AG10803 (cell line): ENCODE measurements at regions not wholly inside any gene's neighbourhood (a gene's known extent, or its start where the extent isn't known, plus 50 kb on each side); places are given as distances from the start of the nearest gene placed in this dataset.
"Not testable (repeated sequence)": the region's sequence is repeated elsewhere in the genome, so short reads cannot be mapped to it uniquely, and the experiment has no call there.

ENCODE experiments used
- DNase-seq: peaks from one replicate; pipeline ENCODE4 v3.0.0; 2010; ENCODE audit warnings: low read depth
- H3K4me3 ChIP-seq: 2 replicates; pipeline ENCODE4 v1.5.1; 2011; ENCODE audit warnings: mild to moderate bottlenecking, low read length, control low read depth
- TF ChIP-seq, protein P1 (sequence below): conservative IDR thresholded peaks from 2 replicates; pipeline ENCODE4 v1.5.1; 2011; ENCODE audit warnings: mild to moderate bottlenecking, low read length, control low read depth, inconsistent platforms

DNA sequence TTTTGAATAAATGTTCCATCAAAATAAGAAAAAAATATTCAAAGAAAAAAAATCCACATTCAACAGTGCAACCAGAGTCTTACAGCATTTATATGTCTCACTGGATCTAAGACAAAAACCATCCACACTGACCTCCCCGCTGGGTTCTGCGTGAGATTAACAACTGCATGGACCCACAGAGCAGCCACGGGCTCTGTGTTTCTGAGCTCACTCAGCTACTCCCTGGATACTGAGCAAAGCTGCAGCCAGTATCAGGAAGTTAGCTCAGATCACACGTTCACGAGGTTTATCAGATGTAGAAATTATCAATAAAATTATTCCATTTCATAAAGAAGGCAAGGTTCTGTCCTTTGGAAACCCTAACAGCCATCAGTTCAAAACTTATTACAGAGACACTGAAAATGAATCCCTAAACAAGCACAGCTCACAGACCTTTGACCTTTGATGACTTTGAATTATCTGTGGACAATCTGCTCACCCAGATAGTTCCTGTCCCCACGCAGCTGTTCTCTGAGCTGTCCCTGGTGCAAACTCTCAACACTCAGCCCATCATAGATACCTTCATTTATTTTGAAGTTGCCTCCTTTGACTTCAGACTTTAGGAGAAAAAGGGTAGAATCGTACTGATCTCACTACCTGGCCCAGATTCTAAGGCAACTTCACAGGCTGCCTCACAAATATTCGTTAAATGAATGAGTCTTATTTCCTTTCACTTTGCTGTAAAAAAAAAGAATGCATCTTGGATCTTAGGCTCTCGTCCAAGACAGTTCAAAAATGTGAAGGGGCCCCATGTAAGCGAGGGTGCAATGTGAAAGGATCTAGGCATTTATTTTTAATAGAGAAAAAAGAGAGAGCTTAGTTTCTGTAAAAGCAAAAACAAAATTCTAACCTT lies 67.7 kb upstream of the SVIL start:
- peak; percentile 5 for DNase-seq

DNA sequence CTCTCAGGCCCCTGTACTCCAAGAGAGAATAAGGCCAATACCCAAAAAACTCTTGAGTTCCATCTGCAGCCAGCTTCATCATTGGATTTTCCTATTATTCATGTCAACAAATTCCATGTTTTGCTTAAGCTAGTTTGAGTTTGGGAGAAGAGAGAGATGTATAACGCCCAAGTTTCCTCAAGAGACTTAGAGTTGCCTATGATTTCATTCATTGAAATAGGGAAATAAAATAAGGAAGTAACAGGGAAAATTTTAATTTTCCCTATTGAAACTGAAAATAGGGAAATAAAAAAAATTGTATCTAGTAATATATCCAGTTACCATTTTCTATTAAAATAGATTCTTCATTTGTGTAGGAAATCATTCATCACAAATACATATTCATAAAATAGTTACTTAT lies 66.5 kb upstream of the SVIL start:
- TF ChIP-seq, protein P1, sequence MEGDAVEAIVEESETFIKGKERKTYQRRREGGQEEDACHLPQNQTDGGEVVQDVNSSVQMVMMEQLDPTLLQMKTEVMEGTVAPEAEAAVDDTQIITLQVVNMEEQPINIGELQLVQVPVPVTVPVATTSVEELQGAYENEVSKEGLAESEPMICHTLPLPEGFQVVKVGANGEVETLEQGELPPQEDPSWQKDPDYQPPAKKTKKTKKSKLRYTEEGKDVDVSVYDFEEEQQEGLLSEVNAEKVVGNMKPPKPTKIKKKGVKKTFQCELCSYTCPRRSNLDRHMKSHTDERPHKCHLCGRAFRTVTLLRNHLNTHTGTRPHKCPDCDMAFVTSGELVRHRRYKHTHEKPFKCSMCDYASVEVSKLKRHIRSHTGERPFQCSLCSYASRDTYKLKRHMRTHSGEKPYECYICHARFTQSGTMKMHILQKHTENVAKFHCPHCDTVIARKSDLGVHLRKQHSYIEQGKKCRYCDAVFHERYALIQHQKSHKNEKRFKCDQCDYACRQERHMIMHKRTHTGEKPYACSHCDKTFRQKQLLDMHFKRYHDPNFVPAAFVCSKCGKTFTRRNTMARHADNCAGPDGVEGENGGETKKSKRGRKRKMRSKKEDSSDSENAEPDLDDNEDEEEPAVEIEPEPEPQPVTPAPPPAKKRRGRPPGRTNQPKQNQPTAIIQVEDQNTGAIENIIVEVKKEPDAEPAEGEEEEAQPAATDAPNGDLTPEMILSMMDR, result no peak
- DNase-seq, result no peak

More for the DNA sequence above, 67.7 kb upstream of the SVIL start:
- TF ChIP-seq, protein P1, result no peak
- no peak overlapping the region for H3K4me3 ChIP-seq

DNA sequence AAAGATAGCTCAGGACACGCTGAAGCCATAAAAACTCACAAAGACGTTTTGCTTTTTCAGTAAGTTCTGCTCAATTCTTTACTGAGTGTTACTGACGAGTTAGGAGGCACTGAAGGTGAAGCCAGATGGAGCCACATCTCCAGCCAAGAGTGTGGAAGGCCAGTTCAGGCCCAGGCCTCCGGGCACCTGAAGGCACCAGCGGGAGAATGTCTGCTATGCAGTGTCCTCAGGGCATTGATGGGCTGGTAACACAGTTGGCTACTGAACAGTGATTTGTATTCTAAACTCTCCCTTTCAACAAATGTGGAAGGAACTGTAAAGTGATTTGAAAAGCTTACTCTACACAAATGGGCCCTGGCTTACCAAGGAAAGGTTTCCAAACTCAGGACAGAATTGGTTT lies 64.8 kb upstream of the SVIL start:
- H3K4me3 ChIP-seq, result no peak overlapping the region
- no peak for DNase-seq
- TF ChIP-seq, protein P1, result no peak

More for the DNA sequence above, 66.5 kb upstream of the SVIL start:
- H3K4me3 ChIP-seq, result no peak overlapping the region

DNA sequence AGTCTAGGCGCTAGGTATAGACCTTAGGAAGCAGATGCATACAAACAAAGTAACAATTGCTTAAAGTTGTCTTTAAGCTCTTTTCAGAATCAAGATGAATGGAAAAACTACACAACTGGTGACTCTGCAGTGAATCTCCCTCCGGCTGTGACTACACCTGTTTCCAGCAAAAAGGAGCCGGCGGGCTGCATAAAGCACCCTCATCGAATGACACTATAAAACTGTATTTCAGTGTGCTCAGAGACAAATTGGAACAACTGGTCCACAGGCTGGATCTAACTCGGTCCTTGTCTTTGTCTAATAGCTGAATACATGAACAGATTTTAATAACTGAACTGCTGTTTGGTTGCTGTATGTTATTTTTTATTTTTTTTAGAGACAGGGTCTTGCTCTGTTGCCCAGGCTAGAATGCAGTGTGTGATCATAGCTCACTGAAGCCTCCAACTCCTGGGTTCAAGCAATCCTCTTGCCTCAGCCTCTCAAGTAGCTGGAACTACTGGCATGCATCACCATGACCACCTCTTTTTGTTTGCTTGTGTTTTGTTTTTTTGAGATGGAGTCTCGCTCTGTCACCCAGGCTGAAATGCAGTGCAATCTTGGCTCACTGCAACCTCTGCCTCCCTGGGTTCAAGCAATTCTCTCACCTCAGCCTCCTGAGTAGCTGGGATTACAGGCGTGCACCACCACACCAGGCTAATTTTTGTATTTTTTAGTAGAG lies 64.2 kb upstream of the SVIL start:
- DNase-seq, result no peak
- TF ChIP-seq, protein P1, result no peak
- no peak overlapping the region for H3K4me3 ChIP-seq

DNA sequence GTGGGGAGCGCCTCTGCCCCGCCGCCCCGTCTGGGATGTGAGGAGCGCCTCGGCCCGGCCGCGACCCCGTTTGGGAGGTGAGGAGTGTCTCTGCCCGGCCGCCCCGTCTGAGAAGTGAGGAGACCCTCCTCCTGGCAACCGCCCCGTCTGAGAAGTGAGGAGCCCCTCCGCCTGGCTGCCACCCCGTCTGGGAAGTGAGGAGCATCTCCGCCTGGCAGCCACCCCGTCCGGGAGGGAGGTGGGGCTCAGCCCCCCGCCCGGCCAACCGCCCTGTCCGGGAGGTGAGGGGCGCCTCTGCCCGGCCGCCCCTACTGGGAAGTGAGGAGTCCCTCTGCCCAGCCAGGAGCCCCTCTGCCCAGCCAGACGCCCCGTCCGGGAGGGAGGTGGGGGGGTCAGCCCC lies 61.8 kb upstream of the SVIL start:
- not testable (repeated sequence) for DNase-seq, H3K4me3 ChIP-seq

DNA sequence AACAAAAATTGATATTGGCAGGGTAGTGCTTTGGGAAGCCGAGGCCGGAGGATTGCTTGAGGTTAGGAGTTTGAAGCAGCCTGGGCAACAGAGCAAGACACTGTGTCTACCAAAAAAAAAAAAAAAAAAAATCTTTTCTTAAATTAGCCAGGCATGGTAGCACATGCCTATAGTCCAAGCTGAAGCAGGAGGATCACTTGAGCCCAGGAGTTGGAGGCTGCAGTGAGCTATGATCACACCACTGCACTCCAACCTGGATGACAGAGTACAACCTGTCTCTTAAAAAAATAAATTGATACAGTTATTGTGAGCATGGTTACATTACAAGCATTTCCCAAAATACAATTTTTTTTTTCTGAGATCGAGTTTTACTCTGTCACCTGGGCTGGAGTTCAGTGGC lies 59.4 kb upstream of the SVIL start:
- H3K4me3 ChIP-seq, result no peak overlapping the region
- no peak for DNase-seq
- TF ChIP-seq, protein P1, result no peak

DNA sequence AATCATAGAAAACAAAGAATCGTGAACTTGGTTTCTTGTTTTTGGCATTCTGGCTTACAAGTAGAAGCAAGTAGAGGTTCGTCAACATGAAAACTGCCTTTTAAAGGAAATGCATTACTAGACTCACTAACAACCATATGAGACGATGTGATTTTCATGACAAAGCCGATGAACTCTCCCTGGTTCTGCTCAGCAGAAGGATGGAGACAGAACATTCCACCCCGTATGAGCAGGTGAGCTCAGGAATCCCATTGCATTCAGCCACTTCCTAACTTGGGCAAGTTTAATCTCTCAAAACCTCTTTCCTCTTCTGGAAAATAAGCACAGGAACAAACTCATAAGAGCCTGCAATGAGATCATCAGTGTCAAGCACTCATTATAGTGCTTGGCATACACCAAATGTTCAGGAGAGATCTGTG lies 57.4 kb upstream of the SVIL start:
- TF ChIP-seq, protein P1, result no peak

More for the DNA sequence above, 57.4 kb upstream of the SVIL start:
- no peak overlapping the region; the same call in 1 of the 2 replicates for H3K4me3 ChIP-seq
- DNase-seq, result no peak
